ENCODE measurements at regions not wholly inside any gene's neighbourhood (a gene's known extent, or its start where the extent isn't known, plus 50 kb on each side); places are given as distances from the start of the nearest gene placed in this dataset.

- TF ChIP-seq CTCF (IDR thresholded peaks at IDR 0.05): no peak
- TF ChIP-seq POLR2A (IDR thresholded peaks at IDR 0.05): no peak
These were observed 98.1 kb upstream of the MARCKS start for GRCh38 chr6:113758826-113759574.
